ENCODE measurements at regions not wholly inside any gene's neighbourhood (a gene's known extent, or its start where the extent isn't known, plus 50 kb on each side); places are given as distances from the start of the nearest gene placed in this dataset.

DNA sequence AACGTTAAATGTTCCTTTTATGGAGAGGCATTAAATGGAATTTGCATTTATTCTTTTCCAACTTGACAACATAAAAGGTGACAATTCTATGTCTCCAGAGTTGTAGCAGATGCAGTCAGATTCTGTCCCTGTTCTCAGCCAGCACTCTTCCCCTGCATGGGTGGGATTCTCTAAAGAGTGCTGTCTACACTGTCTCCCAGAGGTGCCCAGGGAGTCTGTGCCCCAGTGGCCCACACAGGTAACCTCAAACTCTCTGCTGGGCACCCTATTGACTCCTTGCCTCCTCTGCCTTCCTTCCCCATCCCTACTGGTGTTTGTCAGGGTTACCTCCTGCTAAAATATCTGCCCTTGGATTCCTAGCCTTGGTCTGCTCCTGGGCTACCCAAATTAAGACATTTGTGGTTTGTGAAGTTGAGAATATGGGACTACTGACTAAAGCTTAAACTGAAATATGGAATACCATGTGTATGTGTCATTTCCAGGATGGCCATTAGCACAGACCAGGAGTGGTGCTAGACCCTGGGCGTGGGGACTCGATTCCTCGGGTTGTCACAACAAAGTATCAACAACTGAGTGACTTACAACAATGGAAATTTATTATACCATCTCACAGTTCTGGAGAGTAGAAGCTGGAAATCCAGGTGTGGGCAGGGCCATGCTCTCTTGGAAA, 284.7 kb downstream of the CDH26 start:
- DNase-seq (ENCODE audit: low read depth in 2 of 2) = no peak

DNA sequence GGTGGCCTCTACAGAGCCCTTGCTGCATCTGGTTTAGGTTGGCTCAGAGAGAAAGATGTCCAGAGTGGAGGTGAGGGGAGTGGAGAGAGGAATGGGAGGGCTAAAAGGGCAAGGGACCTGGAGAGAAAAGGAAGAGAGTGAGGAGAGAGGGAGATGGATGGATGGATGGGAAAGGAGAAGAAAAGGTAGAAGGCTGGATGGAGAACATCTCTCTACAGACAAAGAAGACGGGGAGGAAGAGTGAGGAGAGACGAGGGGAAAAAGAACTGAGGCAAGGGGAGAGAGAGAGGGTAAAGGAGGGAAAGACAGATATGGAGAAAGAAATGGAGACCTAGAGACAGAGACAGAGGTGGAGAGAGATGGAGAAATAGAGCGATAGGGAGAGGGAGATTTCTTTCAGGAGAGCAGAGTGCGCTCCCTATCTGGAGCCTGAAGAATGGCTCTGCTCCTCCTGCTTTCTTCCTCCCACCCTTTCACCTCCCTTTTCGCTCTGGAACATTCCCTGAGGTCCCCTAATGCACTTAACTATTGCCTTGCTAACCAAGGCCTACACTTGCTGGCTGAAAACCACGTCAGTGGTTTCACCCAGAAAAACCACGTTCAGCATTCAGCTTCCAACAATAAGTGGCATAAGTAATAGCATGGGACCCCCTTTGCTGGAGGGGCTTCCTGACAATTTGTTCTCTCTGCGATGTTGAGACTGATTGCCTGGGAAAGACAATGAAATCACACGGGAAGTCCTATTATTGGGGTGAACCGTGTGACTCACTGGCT, 286.3 kb downstream of the CDH26 start:
- DNase-seq (ENCODE audit: low read depth in 2 of 2) = no peak

DNA sequence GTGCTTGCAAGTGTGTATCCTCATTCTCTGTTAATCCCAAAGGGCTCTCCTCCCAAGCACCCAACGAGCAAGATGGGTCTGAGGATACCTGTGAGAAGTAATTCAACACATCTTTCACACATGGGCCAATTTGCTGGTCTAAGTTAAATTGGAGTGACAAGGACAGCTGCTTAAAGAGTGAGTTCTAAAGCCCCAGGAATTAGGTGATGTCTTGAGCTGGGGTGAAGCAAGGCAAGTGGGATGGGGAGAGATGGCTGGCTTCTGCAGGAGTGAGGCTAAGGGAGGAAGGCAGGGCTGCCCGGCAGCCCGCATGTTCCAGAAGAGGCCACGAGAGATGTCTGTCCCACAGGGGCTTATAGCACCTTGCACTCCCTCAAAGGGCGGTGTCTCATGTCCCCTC, 288.5 kb downstream of the CDH26 start:
- no peak for DNase-seq (ENCODE audit: low read depth in 2 of 2)

DNA sequence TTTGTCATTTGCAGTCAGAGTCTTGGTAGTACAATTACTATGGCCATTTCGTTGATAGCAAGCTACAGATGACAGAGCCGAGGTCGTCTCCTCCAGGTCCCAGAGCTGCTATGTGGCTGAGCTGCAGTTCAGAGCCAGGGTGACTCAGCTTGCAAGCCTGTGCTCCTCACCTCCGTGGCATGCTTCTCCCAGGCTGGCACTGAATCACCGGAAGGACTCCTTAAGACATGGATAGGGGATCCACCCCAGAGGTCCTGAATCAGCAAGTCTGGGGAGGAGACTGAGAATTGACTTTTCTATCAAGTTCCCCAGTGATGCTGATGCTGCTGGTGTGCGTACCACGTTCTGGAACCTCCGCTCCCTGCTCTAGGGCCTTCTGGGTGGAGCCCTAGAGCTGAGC, 291.2 kb downstream of the CDH26 start:
- no peak for DNase-seq (ENCODE audit: low read depth in 2 of 2)

DNA sequence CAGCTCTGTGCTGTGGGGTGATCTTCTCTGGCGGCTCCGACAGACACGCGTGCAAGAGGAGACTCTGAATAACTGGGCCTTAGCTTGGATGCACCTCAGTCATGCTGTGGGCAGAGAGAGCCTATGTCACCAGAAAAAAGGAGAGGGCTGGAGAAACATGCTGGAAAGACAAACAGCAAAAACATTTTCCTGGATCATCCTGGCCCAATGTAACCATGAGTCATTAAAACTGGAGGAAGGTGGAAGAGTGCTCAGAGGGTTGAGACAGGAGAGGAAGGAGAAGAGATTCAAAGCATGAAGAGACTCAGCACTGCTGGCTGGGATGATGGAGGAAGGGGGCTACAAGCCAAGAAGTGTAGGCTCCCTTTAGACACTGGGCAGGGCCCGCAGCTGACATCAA, 292.0 kb downstream of the CDH26 start:
- no peak for DNase-seq (ENCODE audit: low read depth in 2 of 2)

DNA sequence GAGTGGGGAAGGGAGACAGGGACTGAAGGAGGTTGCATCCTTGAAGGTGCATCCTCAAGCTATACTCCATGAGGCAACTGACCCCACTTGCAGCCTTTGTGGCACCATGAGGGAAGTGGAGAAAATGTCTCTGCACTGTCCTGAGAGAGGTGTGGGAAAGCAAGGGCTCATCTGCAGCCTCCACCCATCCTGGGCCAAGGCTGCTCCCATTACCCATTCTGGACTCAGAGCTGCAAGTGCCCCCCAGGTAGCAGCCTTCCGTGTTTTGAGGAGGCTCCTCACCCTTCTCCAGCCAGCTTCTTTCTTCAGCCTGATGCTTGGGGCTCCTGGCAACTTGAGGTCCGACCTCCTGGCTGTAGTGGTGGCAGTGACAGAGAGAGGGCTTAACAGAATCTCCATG, 294.6 kb downstream of the CDH26 start:
- DNase-seq (ENCODE audit: low read depth in 2 of 2) = no peak

DNA sequence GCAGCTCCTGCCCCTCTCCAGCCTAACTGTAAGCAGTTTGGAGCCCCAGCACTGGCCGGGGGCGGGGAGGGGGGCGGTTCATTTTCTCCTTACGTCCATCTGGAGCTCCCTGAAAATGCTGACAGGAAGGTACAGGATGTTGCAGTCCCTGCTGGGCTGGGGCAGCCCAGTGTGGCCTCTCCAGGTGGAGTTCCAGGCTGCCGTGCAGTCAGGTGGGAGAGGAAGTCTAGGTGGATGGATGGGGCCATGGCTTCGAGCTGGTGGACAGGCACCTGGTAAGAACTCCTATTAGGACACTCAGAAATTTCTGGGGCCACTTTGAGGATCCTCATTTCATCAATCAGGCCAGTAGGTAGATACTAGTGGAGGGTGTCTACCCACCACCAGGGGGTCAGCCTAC, 295.2 kb downstream of the CDH26 start:
- no peak for DNase-seq (ENCODE audit: low read depth in 2 of 2)

DNA sequence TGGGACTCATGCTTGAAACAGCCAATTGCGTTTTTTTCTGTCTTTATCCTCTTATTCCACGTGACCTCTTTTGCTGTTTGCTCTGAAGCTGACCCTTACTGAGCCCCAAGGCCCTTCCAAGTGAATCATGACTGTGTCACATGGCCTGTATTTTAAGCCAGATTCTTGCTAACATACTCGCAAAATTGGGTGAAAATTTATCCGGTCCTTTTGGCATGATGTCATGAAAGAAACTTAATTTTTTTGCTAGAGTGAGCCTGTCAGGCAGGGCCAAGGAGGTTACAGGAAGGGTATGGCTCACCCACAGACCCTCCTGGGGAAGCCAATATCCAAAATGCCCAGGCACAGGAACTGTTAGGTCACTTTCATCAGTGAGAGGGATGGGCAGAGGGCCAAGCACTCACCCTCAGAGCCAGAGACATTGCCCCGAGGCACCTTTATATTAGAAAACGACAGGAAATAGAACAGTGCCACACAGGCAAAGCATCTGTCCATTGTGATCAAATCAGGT, 296.7 kb downstream of the CDH26 start:
- DNase-seq (ENCODE audit: low read depth in 2 of 2) = no peak

DNA sequence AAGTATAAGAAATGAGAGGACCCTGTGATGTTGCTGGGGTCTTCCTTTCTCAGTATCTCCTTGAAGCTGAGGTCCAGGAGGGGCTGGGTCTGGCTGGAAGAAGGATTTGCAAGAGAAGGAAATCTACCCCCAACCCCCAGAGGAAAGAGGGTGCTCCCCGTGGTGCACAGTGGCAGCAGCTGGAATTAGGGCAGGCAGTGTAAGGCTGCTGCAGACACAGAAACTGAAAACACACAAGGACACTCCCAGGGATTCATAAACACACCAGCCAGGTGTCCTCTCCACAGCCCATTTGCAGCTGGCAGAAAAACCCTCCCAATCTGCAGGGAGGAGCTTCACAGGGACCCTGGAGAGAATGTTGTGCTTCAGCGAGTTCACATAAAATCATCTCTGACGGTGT, 297.2 kb downstream of the CDH26 start:
- DNase-seq (ENCODE audit: low read depth in 2 of 2) = no peak

DNA sequence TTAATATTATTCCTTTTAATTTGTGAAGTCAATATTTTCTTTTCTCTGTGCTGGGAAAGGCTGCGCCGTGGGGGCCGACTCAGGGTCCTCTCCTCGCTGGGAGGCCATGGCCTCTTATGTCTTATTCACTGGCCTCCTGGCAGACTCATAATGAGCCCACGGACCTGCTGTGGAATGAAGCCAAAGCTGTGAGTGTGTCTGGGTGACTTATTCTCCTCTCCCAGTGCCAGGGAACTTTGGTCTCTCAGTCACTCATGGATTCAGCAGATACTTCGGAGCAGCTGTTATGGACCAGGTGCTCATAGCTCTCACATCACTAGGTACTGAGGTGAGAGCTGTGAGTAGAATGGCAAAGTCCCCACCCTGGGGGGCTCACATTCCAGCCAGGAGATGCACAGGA, 297.6 kb downstream of the CDH26 start:
- DNase-seq (ENCODE audit: low read depth in 2 of 2) = no peak

DNA sequence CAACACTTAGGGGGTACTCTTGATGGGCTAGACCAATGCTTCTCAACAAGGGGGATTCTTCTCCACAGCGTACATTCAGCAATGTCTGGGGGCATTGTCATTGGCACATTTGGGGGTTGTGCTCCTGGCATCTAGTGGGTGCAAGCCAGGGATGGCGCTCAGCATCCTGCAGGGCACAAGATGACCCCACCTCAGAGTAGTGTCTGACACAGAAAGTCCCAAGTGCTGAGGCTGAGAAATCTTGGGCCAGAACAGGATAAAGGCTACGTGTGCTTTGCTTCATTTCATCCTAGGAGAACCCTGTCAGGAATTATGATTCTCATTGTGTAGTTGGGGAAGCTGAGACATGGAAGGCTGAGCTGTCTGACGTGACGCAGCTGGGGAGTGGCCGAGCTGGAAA, 298.6 kb downstream of the CDH26 start:
- DNase-seq (ENCODE audit: low read depth in 2 of 2) = no peak

DNA sequence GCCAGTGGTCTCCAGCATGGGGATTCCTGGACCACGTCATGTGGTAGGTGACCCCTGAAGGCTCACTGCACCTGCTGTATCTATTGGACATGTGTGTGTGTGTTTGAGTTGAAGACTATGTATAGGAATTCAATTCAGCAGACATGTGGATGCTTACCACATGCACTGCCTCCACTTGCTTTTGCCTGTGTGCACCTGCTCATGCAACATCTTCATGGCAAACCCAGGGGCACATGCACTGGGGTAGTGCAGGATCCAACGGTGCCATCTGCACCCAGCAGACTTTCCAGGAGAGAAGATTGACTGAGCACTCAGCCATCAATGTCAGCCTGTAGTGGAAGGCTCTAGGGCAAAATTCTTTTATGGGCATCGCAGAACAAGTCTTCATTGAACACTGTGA, 299.4 kb downstream of the CDH26 start:
- no peak for DNase-seq (ENCODE audit: low read depth in 2 of 2)

DNA sequence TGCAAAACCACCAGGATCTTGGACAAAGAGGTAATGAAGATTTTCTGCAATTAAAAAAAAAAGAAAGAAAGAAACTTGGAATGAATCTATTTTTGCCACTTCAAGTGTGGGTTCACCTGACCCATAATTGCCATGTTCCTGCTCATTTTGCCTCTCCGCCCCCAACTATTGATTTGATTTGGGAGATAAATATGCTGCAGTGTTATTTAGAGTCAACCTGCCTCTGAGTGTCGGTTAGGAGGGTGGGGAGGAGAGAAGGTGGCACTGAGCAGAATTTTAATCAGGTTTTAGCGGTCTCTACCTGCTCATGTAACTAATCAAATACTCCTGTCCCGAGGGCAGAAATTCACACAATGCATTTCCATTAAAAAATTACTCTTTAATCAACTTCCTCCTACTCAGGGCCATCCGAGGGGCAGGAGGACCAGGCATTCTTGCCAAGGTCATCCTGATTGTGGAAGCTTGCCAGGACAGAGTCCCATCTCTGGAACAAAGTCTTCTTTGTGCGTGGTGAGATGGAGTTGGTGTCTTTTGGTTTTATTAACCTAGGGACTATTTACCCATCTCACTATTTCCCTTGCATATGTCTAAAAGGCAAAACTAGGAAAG, 300.1 kb downstream of the CDH26 start:
- DNase-seq (ENCODE audit: low read depth in 2 of 2) = no peak

DNA sequence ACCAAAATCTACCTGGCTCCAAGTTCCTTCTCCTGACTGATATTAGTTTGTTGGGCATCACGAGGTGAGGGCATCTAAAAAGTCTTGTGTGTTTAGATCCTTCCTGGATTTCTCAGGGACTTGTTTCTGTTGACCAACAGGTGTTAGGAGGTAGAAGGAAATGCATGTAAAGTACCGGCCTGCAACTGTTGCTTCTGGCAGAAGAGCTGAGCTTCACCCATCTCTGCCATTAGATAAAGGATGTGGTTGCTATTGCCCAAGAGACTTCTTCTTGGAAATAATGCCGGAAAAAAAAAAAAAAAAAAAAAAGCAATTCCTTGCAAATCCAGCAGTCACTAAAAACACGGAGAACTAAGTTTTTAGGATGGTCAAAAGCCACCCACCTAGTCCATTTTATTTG, 303.1 kb downstream of the CDH26 start:
- no peak for DNase-seq (ENCODE audit: low read depth in 2 of 2)

DNA sequence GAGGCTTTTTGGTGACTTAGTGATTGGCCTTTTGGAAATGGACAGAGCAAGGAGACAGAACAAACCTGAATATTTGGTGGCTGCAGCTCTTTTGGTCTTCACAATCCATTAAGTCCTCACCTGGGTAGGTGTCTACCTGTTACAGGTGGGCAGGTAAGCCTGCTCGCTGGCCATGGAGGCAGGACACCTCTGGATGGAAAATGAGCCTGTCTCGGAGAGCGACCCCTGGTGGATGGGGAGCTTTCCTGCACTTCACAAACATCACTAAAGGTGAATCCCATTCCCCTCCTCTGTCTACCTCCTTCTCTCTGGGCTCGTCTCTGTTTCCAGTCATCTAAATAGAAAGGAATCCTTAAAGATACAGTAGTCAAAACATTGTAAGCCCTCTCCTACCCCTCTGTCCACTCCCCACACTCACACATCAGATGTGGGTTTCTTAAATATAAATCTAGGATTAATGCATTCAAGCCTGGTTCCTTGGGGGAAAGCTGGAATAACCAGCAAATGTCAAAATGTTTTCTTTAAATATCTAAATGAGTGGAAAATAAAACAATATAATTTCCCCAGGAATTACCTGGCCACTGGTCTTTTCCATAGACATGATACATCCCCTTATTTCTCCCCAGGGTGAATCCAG, 304.9 kb downstream of the CDH26 start:
- peak in 1 of 2 donors; percentile 4 for DNase-seq (ENCODE audit: low read depth in 2 of 2)

DNA sequence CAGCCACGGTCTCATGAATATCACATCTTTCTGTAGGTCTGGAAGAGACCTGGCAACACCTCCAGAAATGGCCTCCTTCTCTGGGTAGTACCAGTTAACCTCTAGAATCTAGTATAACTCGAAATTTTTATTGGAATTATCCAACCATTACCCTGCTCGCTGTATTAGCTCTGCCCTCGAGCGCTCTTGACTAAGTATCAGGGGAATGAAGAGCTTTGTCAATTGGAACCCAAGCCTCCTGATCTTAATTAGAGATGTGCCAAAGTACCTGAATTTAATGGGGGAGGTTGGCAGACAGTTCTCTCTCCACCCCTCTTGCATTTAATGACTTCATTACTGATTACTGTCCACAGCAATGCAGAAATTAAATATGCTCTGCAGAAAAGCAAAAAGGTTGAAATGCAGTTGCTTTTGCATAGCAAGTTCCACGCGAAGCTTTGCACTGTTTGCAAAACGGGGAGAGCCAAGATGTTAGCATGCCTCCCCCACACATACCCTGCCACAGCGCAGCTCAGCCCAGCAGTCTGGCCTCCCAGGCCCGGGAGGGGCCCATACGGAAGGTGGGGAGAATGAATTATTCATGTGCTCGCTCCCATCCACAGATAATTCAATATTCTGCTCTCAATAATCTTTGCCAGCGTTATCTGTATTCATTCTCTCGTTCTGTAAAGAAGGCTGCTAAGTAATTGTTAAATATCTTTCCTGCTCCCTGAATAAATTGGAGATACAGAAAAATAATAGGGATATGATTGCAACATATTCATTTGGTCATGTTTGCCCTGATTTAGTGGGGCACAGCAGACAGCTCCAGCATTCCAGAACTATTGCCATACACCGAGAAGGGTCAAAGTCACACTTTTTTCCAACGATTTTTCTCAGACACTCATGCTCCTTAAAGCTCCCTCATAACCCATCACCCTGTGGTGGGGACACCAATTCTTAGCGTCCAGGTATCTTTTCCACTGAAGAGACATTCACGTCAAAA, 305.8 kb downstream of the CDH26 start:
- no peak for DNase-seq (ENCODE audit: low read depth in 2 of 2)

DNA sequence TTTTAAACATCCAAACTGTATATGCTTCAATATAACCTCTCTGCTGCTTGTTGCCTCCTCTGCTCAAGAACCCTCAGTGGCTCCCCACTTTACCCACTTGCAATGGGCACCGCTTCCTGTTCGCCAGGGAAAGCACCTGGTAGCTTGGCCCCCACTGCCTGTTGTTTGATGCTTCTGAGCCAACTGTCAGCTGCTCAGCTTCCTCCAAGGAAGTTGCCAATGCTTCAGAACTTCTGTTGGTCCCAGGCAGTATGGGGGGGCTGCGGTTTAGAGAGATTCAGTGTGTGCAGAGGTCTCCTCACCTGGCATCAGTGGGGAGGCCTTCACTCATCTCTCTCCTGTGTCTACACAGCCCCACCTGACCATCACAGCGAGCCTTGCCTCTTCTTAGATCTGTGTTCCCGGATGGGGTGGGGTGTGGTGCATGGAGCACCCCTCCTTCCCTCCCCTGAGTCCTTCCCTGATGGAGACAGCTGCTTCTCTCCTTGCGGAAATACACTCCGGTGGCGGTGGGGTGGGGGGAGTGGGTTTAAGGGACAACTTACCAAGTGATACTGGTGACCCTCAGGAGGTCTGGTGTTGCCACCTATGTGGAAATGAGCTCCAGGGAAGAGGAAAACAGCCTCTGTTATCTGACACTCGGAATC, 308.1 kb downstream of the CDH26 start:
- DNase-seq (ENCODE audit: low read depth in 2 of 2) = no peak

DNA sequence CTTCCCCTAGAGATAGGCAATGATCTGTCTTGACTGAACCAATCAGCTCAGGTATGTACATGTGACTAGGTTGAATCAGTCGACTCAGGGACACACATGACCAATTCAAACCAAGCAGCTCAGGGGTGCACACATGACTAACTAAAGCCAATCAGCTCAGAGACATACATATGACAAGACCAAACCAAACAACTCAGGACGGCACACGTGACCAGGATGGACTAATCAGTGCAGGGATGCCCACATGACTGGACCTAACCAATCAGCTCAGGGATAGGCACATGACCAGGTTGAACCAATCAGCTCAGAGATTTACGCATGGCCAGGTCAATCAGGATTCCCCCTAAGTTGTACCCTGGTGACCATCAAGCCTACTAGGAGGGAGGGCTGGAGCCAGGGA, 310.3 kb downstream of the CDH26 start:
- DNase-seq (ENCODE audit: low read depth in 2 of 2) = no peak

DNA sequence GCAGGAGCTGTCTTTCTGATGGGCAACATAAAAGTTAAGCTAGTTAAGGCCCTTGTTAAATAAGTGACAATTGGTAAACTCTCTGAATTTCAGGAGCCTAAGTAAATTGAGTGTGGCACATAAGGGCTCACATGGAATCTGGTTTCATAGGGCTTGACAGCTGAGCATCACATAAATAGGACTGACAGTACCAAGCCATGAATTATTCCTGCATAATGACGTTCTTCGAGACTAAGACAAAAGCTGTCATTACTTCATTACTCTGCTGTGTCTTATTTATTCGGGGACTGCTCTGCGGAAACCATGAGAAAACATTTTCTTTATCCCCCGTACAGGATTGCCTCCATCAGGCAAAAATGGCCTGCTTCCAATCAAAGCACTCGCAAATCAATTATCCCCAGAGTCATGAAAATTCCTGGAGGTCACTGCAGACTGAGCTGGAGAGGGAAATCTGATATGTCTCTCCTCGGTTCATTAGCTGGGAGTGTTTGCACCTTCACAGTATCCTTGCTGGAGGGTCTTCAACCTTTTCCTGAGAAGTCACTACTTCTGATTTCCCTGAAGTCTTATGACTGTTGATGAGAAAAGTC, 311.4 kb downstream of the CDH26 start:
- no peak for DNase-seq (ENCODE audit: low read depth in 2 of 2)

DNA sequence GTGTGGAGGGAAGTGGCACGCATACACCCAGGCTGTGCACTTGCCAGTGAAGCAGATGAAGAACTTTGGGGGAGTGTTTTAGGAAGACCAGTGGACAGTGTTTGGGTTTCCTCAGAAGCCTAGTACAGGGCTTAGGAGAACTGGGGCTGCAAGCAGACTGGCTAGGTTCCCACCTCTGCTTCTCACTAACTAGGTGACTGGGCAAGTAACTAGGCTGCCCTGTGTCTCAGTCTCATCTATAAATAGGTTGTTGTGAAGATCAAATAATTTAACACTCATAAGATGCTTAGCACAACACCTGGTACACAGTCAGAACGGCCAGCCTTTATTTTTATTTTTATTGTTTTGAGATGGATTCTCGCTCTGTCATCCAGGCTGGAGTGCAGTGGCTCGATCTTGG, 312.1 kb downstream of the CDH26 start:
- no peak for DNase-seq (ENCODE audit: low read depth in 2 of 2)
